ENCODE measurements at regions not wholly inside any gene's neighbourhood (a gene's known extent, or its start where the extent isn't known, plus 50 kb on each side); places are given as distances from the start of the nearest gene placed in this dataset.
"Not testable (repeated sequence)": the region's sequence is repeated elsewhere in the genome, so short reads cannot be mapped to it uniquely, and the experiment has no call there.

DNA sequence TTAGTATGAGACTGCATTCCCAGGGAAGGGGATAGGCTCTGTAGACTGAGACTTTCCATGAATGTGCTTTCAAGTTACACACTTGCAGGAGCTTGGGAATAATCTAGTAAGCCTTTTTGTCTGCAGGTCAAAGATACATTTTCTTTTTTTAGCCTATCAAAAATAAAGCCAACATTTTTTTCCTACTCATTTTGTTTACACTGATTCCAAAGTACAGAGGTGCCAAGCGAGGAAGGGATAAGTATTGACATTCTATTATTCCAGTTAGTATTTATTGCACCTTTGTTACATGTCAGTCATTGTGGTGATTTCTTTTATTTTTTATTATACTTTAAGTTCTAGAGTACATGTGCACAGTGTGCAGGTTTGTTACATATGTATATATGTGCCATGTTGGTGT lies 413.0 kb upstream of the CHORDC1 start:
- Mint-ChIP-seq H3K9me3 (peaks cover 2 to 6% of the 10 kb centered on the region in 2 donors), H3K36me3 (ENCODE audit: insufficient read depth in 2 of 2) (no peaks in the 10 kb centered on the region), H3K4me1 (ENCODE audit: low read depth) (no peaks in the 10 kb centered on the region), H3K27ac (no peak overlapping the region), H3K4me3 (no peak overlapping the region), H3K27me3 (ENCODE audit: low read depth) (no peaks in the 10 kb centered on the region)
- ATAC-seq (replicated peaks in 1 of 2) (no peak), DNase-seq (no peak)

- no peak for DNase-seq
- ATAC-seq (replicated peaks in 1 of 2) = no peak
- peaks cover 3 to 6% of the 10 kb centered on the region in 2 donors for H3K9me3 Mint-ChIP-seq
- no peaks in the 10 kb centered on the region for H3K36me3 Mint-ChIP-seq (ENCODE audit: insufficient read depth in 2 of 2)
- no peaks in the 10 kb centered on the region for H3K27me3 Mint-ChIP-seq (ENCODE audit: low read depth)
- no peaks in the 10 kb centered on the region for H3K4me1 Mint-ChIP-seq (ENCODE audit: low read depth)
- H3K27ac Mint-ChIP-seq = no peak overlapping the region
- no peak overlapping the region for H3K4me3 Mint-ChIP-seq
These were observed 412.3 kb upstream of the CHORDC1 start for GRCh38 chr11:90635151-90635550.

DNA sequence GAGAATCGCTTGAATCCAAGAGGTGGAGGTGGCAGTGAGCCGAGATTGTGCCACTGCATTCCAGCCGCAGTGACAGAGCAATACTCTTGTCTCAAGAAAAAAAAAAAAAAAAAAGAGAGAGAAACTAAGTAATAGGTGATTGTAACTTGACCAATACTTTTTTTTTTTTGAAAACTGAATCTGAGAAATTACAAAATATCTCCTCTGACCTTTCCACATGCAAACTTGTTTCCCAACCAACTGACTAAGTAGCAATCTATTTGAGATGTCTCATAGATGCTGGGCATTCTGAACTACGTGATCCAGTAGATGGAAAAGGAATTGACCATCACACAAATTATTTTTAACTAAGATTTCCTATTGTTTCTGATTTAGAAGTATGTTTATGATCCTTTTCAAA lies 407.3 kb upstream of the CHORDC1 start:
- H3K9me3 Mint-ChIP-seq = peaks cover 2 to 4% of the 10 kb centered on the region in 2 donors
- no peaks in the 10 kb centered on the region for H3K27me3 Mint-ChIP-seq (ENCODE audit: low read depth)
- ATAC-seq (replicated peaks in 1 of 2) (no peak), DNase-seq (no peak)
- H3K4me3 Mint-ChIP-seq = no peak overlapping the region
- no peaks in the 10 kb centered on the region for H3K36me3 Mint-ChIP-seq (ENCODE audit: insufficient read depth in 2 of 2)
- H3K27ac Mint-ChIP-seq = no peak overlapping the region
- H3K4me1 Mint-ChIP-seq (ENCODE audit: low read depth) = no peaks in the 10 kb centered on the region

- Mint-ChIP-seq H3K27me3 (ENCODE audit: low read depth) (no peaks in the 10 kb centered on the region), H3K4me1 (ENCODE audit: low read depth) (no peaks in the 10 kb centered on the region), H3K36me3 (ENCODE audit: insufficient read depth in 2 of 2) (no peaks in the 10 kb centered on the region), H3K9me3 (peaks cover 0 to 5% of the 10 kb centered on the region in 2 donors), H3K27ac (no peak overlapping the region), H3K4me3 (no peak overlapping the region)
- DNase-seq = no peak
- ATAC-seq (replicated peaks in 1 of 2) = no peak
These were observed 406.5 kb upstream of the CHORDC1 start for GRCh38 chr11:90629229-90629806.

GRCh38 chr11:90614318-90614717 lies 391.5 kb upstream of the CHORDC1 start:
- Mint-ChIP-seq H3K4me3 (no peak overlapping the region), H3K36me3 (ENCODE audit: insufficient read depth in 2 of 2) (peaks cover 0 to 2% of the 10 kb centered on the region in 2 donors), H3K9me3 (peaks cover 3% of the 10 kb centered on the region in 2 donors), H3K27me3 (ENCODE audit: low read depth) (no peaks in the 10 kb centered on the region), H3K27ac (no peak overlapping the region), H3K4me1 (ENCODE audit: low read depth) (no peaks in the 10 kb centered on the region)
- DNase-seq (no peak), ATAC-seq (replicated peaks in 1 of 2) (no peak)

DNA sequence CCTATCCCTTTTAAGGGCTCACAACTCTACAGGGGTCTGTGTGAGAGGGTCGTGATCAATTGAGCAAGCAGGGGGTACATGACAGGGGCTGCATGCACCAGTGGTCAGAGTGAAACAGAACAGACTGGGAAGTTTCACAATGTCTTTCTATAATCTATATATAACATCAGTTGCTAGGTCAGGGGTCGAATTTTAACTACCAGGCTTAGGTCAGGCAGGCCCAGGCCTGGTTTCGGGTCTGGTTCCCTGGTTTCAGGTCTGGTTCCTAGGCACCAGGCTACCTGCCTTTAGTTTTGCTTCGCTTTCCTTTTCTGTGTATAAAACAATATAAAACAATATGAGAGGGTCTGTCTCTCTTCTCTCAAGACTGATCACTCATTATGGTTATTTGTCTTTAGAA lies 390.2 kb upstream of the CHORDC1 start:
- H3K9me3 Mint-ChIP-seq; ATAC-seq (replicated peaks in 1 of 2); H3K27me3 Mint-ChIP-seq (ENCODE audit: low read depth); H3K36me3 Mint-ChIP-seq (ENCODE audit: insufficient read depth in 2 of 2); H3K4me1 Mint-ChIP-seq (ENCODE audit: low read depth); H3K4me3 Mint-ChIP-seq; H3K27ac Mint-ChIP-seq; DNase-seq: not testable (repeated sequence)

GRCh38 chr11:90606721-90607120 lies 383.9 kb upstream of the CHORDC1 start:
- Mint-ChIP-seq H3K27ac (no peak overlapping the region), H3K4me3 (no peak overlapping the region), H3K27me3 (ENCODE audit: low read depth) (no peaks in the 10 kb centered on the region), H3K36me3 (ENCODE audit: insufficient read depth in 2 of 2) (no peaks in the 10 kb centered on the region), H3K9me3 (peaks cover 2 to 4% of the 10 kb centered on the region in 2 donors), H3K4me1 (ENCODE audit: low read depth) (no peaks in the 10 kb centered on the region)
- DNase-seq (no peak), ATAC-seq (replicated peaks in 1 of 2) (no peak)

DNA sequence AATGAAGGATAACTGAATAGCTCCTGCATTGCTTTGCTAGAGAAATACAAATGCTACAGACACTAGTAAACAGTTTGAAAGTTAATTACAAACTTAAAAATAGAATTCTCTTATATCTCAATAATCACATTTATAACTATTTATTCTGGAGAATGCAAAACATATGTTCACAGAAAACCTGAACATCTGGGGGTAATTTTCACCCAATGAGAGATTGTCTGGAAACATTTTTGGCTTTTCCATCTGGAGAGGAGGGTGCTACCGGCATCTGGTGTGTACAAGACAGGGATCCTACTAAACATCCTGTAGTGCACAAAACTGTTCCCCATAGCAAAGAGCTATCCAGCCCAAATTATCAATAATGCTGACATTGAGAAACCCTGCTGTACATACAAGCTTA lies 378.4 kb upstream of the CHORDC1 start:
- H3K27ac Mint-ChIP-seq = no peak overlapping the region
- H3K9me3 Mint-ChIP-seq = peaks cover 0 to 1% of the 10 kb centered on the region in 2 donors
- H3K4me3 Mint-ChIP-seq = no peak overlapping the region
- peaks cover 0 to 3% of the 10 kb centered on the region in 2 donors for H3K36me3 Mint-ChIP-seq (ENCODE audit: insufficient read depth in 2 of 2)
- DNase-seq = no peak
- no peaks in the 10 kb centered on the region for H3K4me1 Mint-ChIP-seq (ENCODE audit: low read depth)
- no peak for ATAC-seq (replicated peaks in 1 of 2)
- no peaks in the 10 kb centered on the region for H3K27me3 Mint-ChIP-seq (ENCODE audit: low read depth)

DNA sequence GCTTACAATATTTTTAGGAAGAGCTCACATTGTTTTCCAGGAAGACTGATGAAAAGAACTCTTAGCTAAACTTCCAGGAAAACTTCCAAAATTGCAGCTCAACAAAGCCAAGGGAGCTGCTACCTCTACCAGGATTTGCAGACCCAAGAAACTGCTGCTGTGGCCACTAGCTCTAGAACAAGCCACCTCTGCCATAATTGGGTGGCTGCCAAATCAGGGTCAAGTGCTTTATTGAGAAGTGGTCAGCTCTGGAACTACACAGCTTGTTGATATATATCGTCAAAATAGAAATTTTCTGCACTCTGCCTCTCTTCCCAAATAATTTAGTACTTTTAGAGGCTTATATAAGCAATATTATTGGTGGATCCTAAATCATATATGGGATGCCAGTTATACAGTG lies 371.8 kb upstream of the CHORDC1 start:
- H3K27me3 Mint-ChIP-seq (ENCODE audit: low read depth) = no peaks in the 10 kb centered on the region
- H3K9me3 Mint-ChIP-seq = peaks cover 1 to 2% of the 10 kb centered on the region in 2 donors
- no peak for ATAC-seq (replicated peaks in 1 of 2)
- no peaks in the 10 kb centered on the region for H3K4me1 Mint-ChIP-seq (ENCODE audit: low read depth)
- peaks cover 0 to 3% of the 10 kb centered on the region in 2 donors for H3K36me3 Mint-ChIP-seq (ENCODE audit: insufficient read depth in 2 of 2)
- H3K4me3 Mint-ChIP-seq = no peak overlapping the region
- no peak for DNase-seq
- H3K27ac Mint-ChIP-seq = no peak overlapping the region

DNA sequence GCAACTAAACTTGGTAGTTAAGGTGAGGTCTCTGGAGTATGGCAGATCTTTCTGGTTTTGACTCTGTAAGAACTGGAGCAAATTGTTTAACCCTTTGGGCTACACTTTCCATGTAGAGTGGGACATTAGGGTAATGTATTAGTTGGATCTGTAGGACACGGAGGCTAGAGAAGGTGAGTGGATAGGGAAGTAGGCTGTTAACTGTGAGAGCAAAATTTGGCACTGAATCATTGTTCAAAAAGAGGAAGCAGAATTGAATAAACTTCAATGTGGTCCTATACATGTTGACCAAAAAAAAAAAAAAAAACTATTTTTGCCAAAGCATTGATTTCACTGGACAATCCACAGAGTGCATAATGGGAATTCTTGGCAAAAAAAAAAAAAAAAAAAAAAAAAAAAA lies 370.2 kb upstream of the CHORDC1 start:
- H3K4me1 Mint-ChIP-seq (ENCODE audit: low read depth) = no peaks in the 10 kb centered on the region
- no peak overlapping the region for H3K27ac Mint-ChIP-seq
- peaks cover 1 to 2% of the 10 kb centered on the region in 2 donors for H3K9me3 Mint-ChIP-seq
- ATAC-seq (replicated peaks in 1 of 2) = no peak
- DNase-seq = no peak
- no peaks in the 10 kb centered on the region for H3K27me3 Mint-ChIP-seq (ENCODE audit: low read depth)
- H3K36me3 Mint-ChIP-seq (ENCODE audit: insufficient read depth in 2 of 2) = peaks cover 0 to 3% of the 10 kb centered on the region in 2 donors
- no peak overlapping the region for H3K4me3 Mint-ChIP-seq

GRCh38 chr11:90590286-90590685 lies 367.4 kb upstream of the CHORDC1 start:
- DNase-seq (no peak), ATAC-seq (replicated peaks in 1 of 2) (no peak)
- Mint-ChIP-seq H3K27me3 (ENCODE audit: low read depth) (no peaks in the 10 kb centered on the region), H3K27ac (no peak overlapping the region), H3K4me1 (ENCODE audit: low read depth) (no peaks in the 10 kb centered on the region), H3K36me3 (ENCODE audit: insufficient read depth in 2 of 2) (no peaks in the 10 kb centered on the region), H3K9me3 (peaks cover 0 to 2% of the 10 kb centered on the region in 2 donors), H3K4me3 (no peak overlapping the region)

DNA sequence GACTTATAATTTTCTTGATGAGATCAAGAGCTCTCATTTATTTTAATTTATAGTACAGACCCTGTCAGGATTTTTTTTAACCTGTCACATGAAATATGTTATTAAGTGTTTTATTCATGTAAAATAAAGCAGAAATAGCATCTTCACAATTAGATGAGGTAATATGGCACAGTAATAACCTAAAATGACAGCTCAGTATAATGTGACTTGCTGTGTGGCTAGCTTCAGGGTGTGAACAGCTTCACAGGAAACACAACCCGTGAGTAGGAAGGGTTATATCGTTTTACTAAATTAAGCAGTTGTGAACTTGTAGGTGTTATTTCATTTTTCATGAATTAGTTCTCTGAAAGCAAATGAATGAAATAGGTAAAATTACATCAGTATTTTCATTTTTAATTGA lies 366.9 kb upstream of the CHORDC1 start:
- Mint-ChIP-seq H3K27ac (no peak overlapping the region), H3K4me3 (no peak overlapping the region), H3K27me3 (ENCODE audit: low read depth) (no peaks in the 10 kb centered on the region), H3K4me1 (ENCODE audit: low read depth) (no peaks in the 10 kb centered on the region), H3K36me3 (ENCODE audit: insufficient read depth in 2 of 2) (no peaks in the 10 kb centered on the region), H3K9me3 (peaks cover 0 to 2% of the 10 kb centered on the region in 2 donors)
- ATAC-seq (replicated peaks in 1 of 2) (no peak), DNase-seq (no peak)

DNA sequence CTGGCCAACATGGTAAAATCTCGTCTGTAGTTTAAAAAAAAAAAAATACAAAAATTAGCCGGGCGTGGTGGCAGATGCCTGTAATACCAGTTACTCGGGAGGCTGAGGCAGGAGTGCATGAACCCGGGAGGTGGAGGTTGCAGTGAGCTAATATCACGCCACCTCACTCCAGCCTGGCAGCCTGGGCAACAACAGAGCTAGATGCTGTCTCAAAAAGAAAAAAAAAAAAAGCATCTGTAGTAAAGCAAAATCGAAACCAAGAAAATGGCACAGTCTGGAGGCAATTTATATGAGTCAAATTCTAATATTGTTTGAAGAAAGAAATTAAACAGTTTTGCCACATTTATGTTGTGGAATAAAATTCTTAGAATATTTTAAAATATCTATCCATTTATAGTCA lies 365.0 kb upstream of the CHORDC1 start:
- no peak overlapping the region for H3K4me3 Mint-ChIP-seq
- peaks cover 0 to 3% of the 10 kb centered on the region in 2 donors for H3K36me3 Mint-ChIP-seq (ENCODE audit: insufficient read depth in 2 of 2)
- DNase-seq (no peak), ATAC-seq (replicated peaks in 1 of 2) (no peak)
- no peaks in the 10 kb centered on the region for H3K9me3 Mint-ChIP-seq
- H3K27ac Mint-ChIP-seq = no peak overlapping the region
- no peaks in the 10 kb centered on the region for H3K27me3 Mint-ChIP-seq (ENCODE audit: low read depth)
- H3K4me1 Mint-ChIP-seq (ENCODE audit: low read depth) = no peaks in the 10 kb centered on the region

- no peak overlapping the region for H3K27ac Mint-ChIP-seq
- no peaks in the 10 kb centered on the region for H3K4me1 Mint-ChIP-seq (ENCODE audit: low read depth)
- DNase-seq = no peak
- H3K27me3 Mint-ChIP-seq (ENCODE audit: low read depth) = no peaks in the 10 kb centered on the region
- H3K9me3 Mint-ChIP-seq = peaks cover 3 to 5% of the 10 kb centered on the region in 2 donors
- peaks cover 0 to 3% of the 10 kb centered on the region in 2 donors for H3K36me3 Mint-ChIP-seq (ENCODE audit: insufficient read depth in 2 of 2)
- ATAC-seq (replicated peaks in 1 of 2) = no peak
- H3K4me3 Mint-ChIP-seq = no peak overlapping the region
These were observed 362.6 kb upstream of the CHORDC1 start for GRCh38 chr11:90585491-90585890.

All from activated T-cell treated with anti-CD3 and anti-CD28 coated beads, Interleukin-2, amount 50 U/mL, for 72 hours (primary cell).